HG02763 (cell line): ENCODE measurements at regions not wholly inside any gene's neighbourhood (a gene's known extent, or its start where the extent isn't known, plus 50 kb on each side); places are given as distances from the start of the nearest gene placed in this dataset.

Experiments
- ATAC-seq: cut with Tn5 transposase; IDR thresholded peaks from one replicate; pipeline ENCODE4 v1.9.1; 2021; ENCODE audit warnings: mild to moderate bottlenecking, moderate library complexity; ENCODE audit not compliant: unreplicated experiment

DNA sequence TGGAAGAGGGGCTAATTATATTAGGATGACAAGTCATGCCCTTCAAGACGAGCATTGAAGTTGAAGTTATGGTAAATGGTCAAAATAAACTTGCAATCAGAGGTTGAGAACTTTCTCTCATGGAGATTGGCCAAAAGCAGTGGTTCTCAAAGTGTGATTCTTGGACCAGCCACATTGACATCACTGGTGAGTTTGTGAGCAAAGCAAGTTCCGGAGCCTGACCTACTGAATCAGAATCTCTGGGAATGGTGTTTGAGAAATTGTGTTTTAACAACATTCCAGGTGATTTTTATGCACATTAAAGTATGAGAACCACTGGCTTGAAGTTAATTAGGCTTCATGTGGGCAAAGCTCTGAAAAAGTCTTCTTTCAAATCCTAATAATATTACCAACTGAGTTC, 403.5 kb downstream of the ZSWIM6 start:
- ATAC-seq: no peak

DNA sequence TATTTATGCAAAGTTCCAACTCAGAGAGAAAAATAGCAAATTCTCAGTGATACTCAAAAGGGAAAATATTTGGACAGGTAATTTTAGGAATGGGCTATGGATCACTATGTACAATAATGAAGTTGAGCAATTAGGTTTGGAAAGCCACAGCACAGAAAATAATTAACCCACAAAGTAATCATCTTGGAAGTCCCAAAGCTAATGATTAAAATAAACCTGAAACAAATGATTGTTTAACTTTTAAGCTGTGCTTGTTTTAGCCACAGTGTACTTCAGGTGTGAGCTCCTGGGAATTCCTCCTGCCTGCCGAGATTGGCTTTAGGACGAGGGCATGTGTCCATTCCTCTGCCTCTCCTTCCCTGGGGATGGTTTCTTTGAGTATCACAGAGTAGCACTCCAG, 403.9 kb downstream of the ZSWIM6 start:
- ATAC-seq: no peak

DNA sequence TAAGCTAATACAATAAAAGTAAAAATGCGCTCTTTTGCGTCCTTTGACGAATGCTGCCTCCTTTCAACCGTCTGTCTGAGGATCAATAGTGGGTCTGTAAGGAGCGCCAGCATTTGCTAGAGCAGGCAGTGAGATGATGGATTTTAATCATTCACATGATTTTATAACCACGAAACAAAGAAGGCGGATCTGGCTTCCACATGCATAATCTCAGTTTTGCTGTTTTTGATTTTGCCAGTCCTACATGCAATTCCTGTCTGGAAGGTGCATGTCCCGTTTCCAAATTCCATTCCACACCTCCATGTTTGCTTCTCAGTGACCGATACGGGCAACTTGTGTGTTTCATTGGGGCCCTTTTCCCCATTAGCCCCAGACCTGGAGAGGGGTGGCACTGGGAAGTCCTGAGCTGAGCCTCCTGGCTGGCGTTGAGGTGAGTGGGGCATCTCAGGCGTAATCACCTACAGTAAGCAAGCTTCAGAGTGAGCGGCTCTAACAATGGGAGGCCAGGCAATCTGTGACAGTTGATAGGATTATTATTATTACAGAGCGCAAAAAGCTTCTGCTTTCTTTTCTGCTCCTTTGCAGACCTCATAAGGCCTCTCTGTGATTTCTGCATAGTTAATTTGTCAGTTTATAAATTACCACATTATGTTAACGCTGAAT, 405.4 kb downstream of the ZSWIM6 start:
- ATAC-seq: no peak

GRCh38 chr5:61737964-61738340, 405.9 kb downstream of the ZSWIM6 start:
- ATAC-seq: no peak

DNA sequence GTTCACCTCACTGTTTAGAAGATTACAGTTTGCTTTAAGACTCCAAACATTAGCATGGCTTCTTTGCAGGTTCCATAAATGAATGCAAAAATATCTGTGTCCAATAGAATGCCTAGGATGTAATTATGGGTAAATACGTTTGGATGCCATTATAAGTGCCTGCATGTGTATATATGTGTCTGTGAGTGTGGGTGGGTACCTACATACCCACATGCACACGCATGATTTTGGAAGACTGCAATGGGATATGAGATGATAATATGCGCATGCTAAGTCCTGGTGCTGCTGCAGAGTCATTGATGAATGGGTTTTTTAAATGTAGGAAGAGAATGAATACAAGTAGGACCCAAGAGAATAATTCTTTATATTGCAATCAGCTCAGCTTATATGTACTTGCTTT, 406.4 kb downstream of the ZSWIM6 start:
- no peak for ATAC-seq

GRCh38 chr5:61744690-61745619, 412.9 kb downstream of the ZSWIM6 start:
- ATAC-seq: no peak

DNA sequence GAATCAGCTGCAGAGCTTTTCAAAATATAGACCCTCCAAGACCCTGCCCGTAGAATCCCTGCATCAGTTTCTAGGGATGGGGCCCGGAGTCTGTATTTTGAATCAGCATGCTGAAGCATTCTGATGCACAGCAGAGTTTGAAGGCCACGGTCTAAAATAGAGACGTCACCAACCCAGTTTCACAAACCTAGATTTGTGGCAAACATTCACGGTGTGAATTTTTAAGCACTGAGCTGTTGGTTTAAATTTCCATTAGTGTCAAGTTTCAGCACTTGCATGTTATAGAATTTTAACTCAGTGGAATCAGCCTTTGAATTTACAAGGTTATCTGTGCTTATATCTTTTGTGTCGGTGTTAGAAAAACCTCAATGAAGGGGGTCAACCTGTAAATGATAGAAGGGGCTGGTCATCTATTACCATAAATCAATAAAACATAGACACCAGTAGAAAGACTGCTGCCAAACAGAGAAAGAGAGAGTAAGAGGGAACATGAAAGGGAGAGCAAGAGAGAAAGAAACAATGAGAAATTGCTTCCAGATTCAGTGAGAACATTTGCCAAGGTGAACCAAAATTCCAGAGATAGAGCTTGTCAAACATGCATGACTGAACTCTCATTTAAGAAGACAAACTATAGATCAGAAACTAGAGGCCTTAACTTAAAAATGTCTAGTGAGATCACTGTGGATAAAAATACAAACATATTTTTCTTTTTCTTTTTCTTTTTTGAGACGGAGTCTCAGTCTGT, 414.9 kb downstream of the ZSWIM6 start:
- ATAC-seq: no peak

GRCh38 chr5:61748121-61748520, 416.1 kb downstream of the ZSWIM6 start:
- no peak for ATAC-seq

DNA sequence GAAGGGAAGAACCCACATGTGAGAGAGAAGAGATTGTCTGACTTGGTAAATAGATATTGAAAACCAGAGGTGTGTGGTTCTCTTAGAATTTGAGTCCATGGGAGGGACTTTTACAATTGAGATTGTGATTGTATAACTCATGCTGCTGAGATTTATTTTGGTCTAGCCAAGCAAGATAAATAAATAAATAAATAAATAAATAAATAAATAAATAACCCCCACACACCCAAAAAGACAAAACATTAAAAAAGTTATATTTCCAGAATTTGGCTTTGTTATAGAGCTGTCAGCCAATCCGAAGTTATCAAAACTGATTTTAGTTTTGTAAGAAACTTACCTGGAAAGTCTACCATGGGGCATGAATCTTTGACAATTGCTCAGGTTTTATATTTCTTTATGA, 416.6 kb downstream of the ZSWIM6 start:
- ATAC-seq: no peak

GRCh38 chr5:61752588-61752987, 420.5 kb downstream of the ZSWIM6 start:
- ATAC-seq: no peak

- no peak for ATAC-seq
These were observed 422.7 kb downstream of the ZSWIM6 start for GRCh38 chr5:61754792-61755191.

- ATAC-seq: no peak
These were observed 423.7 kb downstream of the ZSWIM6 start for GRCh38 chr5:61755726-61756222.

DNA sequence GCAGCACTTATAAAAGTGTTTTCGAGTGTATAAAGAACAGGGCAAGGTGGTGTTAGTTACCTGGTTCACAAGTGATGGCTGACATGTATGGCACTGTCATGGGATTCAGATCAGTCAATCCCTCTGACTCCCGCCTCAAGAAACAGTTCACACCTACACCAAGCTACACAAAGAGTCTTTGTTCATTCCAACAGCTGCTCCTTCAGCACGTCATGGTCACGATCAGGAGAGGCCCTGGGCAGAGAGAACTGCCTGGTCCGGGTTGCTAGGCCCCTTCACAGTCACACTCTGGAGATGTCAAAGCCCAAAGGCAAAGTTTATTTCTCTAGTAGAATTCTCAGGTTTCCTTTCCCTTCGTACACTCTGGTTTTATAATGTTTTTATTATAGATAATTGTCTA, 426.7 kb downstream of the ZSWIM6 start:
- ATAC-seq: no peak

- no peak for ATAC-seq
These were observed 433.4 kb downstream of the ZSWIM6 start for GRCh38 chr5:61765471-61765870.

DNA sequence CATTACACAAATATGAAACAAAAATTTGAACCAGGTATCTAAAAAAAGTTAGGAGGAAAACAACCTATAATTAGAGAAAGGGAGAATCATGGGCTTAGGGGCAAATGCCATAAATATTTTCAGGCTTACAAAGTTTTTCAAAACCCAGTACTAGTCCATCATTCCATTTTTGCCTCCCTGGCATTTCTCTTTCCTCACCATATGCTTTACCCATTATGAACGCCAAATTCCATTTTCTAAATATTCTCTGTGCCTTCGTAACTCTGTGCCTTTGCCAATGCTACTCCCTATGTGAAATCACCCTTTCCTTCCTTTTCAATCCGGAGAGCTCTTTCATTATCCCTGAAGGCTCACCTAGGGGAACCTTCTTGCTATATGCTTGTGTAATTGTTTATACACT, 434.1 kb downstream of the ZSWIM6 start:
- ATAC-seq: no peak

DNA sequence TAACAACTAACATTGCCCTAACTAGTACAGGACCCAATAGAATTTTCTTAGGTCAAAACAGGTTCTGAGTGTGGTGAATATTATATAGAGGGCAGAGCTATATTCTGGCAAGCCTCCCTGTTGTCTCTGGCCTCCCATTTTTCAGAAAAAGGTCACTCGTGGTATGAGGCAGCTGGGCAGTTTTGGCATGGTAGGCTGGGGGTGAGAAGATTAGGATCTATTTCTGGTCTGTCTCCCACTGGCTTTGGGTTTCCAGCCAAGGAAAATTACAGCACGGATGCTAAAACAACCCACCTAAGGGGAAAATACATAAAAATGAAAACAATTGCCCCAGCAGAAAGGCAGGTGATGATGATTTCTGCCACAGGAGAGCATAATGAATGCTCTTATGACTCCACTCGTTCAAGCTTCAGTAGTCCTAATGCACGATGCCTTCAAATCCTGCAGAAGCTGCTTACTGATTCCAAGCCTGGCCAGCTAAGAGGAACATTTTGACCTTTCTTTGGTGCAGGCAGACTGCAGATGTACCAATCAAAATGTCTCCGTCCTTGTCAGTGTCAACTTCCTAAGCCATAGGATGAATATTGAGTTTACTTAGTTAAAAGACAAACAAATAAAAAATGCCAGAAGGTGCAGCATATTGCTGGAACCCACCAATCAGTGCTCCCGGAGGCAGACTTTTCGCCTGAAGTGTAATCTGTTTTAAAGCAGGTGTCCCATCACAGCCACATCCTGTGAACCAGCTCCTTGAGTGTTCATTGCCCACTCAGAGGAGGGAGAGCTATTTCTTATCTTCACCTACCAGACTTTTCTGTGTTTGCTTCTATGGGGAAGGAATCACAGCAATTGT, 435.4 kb downstream of the ZSWIM6 start:
- ATAC-seq: no peak

DNA sequence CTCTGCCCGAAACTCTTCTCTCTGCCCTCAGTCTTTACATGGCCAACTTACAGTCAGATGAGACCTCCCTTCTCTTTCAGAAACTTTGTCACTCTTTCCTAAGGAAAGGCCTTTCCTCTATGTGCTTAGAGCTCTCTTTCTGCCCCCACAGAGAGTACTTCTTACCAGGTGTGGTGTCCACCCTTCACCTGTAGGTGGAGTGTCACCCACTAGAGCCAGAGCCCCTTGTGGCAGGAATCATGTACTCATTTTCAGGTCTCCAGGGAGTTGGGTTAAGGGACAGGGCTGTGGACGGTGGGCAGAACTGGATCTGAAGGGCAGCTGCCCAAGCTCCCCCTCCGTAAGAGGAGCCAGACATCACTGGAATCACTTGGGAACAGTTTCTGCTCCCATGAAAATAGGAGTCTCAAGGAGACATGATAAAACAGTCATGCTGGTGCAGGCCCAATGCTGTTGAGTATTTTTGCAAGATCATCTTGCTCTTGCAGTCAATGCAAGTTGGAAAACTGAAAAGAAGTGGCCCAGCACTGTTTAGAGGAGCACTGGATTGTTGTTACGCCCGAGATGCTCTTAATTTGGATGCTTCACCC, 436.7 kb downstream of the ZSWIM6 start:
- peak; percentile 85 for ATAC-seq

GRCh38 chr5:61771062-61771461, 439.0 kb downstream of the ZSWIM6 start:
- no peak for ATAC-seq

GRCh38 chr5:61771808-61772207, 439.8 kb downstream of the ZSWIM6 start:
- no peak for ATAC-seq

- no peak for ATAC-seq
These were observed 443.8 kb downstream of the ZSWIM6 start for GRCh38 chr5:61775901-61776300.
